ENCODE measurements at regions not wholly inside any gene's neighbourhood (a gene's known extent, or its start where the extent isn't known, plus 50 kb on each side); places are given as distances from the start of the nearest gene placed in this dataset.

DNA sequence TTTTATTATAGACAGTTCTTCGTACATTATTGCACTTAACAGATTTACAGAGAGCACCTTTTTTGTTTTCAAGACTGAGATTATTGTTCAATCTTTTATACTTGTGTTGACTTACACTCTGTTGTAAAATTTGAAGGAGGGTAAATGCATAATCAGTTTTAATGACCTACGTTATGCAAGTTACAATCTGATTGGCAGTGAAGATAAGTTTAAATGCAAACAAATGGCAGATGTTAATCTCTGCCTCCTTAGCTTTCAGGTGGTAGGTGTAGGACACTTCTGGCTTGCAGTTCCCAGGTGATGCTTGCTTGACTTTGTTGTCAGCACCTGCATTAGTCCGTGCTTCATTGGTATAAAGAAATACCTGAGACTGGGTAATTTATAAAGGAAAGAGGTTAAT is 424.9 kb downstream of the FGF9 start:
- TF ChIP-seq, protein P1, sequence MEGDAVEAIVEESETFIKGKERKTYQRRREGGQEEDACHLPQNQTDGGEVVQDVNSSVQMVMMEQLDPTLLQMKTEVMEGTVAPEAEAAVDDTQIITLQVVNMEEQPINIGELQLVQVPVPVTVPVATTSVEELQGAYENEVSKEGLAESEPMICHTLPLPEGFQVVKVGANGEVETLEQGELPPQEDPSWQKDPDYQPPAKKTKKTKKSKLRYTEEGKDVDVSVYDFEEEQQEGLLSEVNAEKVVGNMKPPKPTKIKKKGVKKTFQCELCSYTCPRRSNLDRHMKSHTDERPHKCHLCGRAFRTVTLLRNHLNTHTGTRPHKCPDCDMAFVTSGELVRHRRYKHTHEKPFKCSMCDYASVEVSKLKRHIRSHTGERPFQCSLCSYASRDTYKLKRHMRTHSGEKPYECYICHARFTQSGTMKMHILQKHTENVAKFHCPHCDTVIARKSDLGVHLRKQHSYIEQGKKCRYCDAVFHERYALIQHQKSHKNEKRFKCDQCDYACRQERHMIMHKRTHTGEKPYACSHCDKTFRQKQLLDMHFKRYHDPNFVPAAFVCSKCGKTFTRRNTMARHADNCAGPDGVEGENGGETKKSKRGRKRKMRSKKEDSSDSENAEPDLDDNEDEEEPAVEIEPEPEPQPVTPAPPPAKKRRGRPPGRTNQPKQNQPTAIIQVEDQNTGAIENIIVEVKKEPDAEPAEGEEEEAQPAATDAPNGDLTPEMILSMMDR (conservative IDR thresholded peaks at IDR 0.05; ENCODE audit: low read length) = no peak
- no peak for TF ChIP-seq EZH2phosphoT487 (IDR thresholded peaks at IDR 0.05; ENCODE audit: borderline replicate concordance)
